T-cell (primary cell): ENCODE measurements at regions not wholly inside any gene's neighbourhood (a gene's known extent, or its start where the extent isn't known, plus 50 kb on each side); places are given as distances from the start of the nearest gene placed in this dataset.

Source experiments
- ATAC-seq, 4 experiments: fragments of 200-7000 bp in 3 of 4; fragments of 150-1000 bp in 1 of 4; cut with Tn5 transposase; replicated peaks in 1 of 4; 1 replicate in 3 of 4; 2 replicates in 1 of 4; pipeline ENCODE4 v1.10.0; 2021; ENCODE audit warnings: moderate library complexity in 3 of 4, mild to moderate bottlenecking in 2 of 4, moderate number of reproducible peaks in 1 of 4
- CTCF ChIA-PET, 2 donors: fragments of 300-600 bp; sonication (Branson Sonifier 250); formaldehyde crosslinking; loops; one replicate each; lab custom pipeline; 2022; ENCODE audit warnings: antibody characterized with exemption in 2 of 2; lab: Charles Lee
- POLR2A ChIA-PET, 2 donors: fragments of 300-600 bp; sonication (Branson Sonifier 250); formaldehyde crosslinking; loops; one replicate each; lab custom pipeline; 2022; ENCODE audit warnings: antibody characterized with exemption in 2 of 2; lab: Charles Lee
- DNase-seq, 35 experiments: peaks; one replicate each; pipeline versions ENCODE4 v3.0.0 to v3.0.0-alpha.2; 2013 to 2023
- H3K27ac ChIP-seq: one replicate; pipeline ENCODE4 v1.5.1; 2013; ENCODE audit warnings: low read length
- H3K27me3 ChIP-seq, 2 experiments: replicated peaks in 1 of 2; 1 replicate in 1 of 2; 2 replicates in 1 of 2; pipeline versions ENCODE4 v1.6.1 to v1.7.0; 2013; ENCODE audit warnings: low read length in 1 of 2, mixed read lengths in 1 of 2; ENCODE audit not compliant: control insufficient read depth in 2 of 2, insufficient read depth in 2 of 2; ENCODE audit errors: extremely low read depth in 1 of 2
- H3K36me3 ChIP-seq, 2 donors: 1 replicate in 1 of 2; 2 replicates in 1 of 2; pipeline versions ENCODE4 v1.6.1 to v1.7.0; 2013; ENCODE audit warnings: low read length in 1 of 2; ENCODE audit not compliant: control insufficient read depth in 2 of 2, insufficient read depth in 1 of 2; ENCODE audit errors: extremely low read depth in 1 of 2
- H3K4me1 ChIP-seq, 2 experiments: 1 replicate in 1 of 2; 2 replicates in 1 of 2; pipeline versions ENCODE4 v1.6.1 to v1.7.0; 2013; ENCODE audit warnings: low read length in 2 of 2, mixed read lengths in 1 of 2; ENCODE audit not compliant: insufficient read depth in 2 of 2, control insufficient read depth in 1 of 2; ENCODE audit errors: extremely low read depth in 1 of 2
- H3K4me3 ChIP-seq, 2 donors: 1 replicate in 1 of 2; 2 replicates in 1 of 2; pipeline versions ENCODE4 v1.5.1 to v1.7.0; 2013; ENCODE audit warnings: mild to moderate bottlenecking in 2 of 2, low read length in 1 of 2, moderate library complexity in 1 of 2; ENCODE audit not compliant: control insufficient read depth in 1 of 2; ENCODE audit errors: extremely low read depth in 1 of 2
- H3K9me3 ChIP-seq: 2 replicates; pipeline ENCODE4 v1.7.0; 2013
- H3K27ac Mint-ChIP-seq, 2 donors: one replicate each; pipeline ENCODE4 v1.8.0; 2020 to 2021; ENCODE audit warnings: mild to moderate bottlenecking in 2 of 2, mixed read lengths in 2 of 2
- H3K27me3 Mint-ChIP-seq, 2 donors: one replicate each; pipeline ENCODE4 v1.8.0; 2021 to 2022; ENCODE audit warnings: mixed read lengths in 2 of 2
- H3K36me3 Mint-ChIP-seq: one replicate; pipeline ENCODE4 v1.8.0; 2021; ENCODE audit warnings: mixed read lengths
- H3K4me1 Mint-ChIP-seq, 3 donors: one replicate each; pipeline ENCODE4 v1.8.0; 2020 to 2022; ENCODE audit warnings: mixed read lengths in 3 of 3, mild to moderate bottlenecking in 1 of 3
- H3K4me3 Mint-ChIP-seq, 3 donors: one replicate each; pipeline ENCODE4 v1.8.0; 2020 to 2022; ENCODE audit warnings: mild to moderate bottlenecking in 3 of 3, mixed read lengths in 3 of 3, moderate library complexity in 3 of 3
- H3K9me3 Mint-ChIP-seq, 3 donors: one replicate each; pipeline ENCODE4 v1.8.0; 2020 to 2022; ENCODE audit warnings: mixed read lengths in 3 of 3
- WGBS: methylation state at CpG from one replicate; pipeline ENCODE4 v1.1.5; 2013; ENCODE audit warnings: missing lambda C conversion rate; ENCODE audit not compliant: insufficient coverage; 5-methylcytosine and 5-hydroxymethylcytosine counted together

- Mint-ChIP-seq H3K9me3 (peaks cover 5 to 7% (median 6%) of the 10 kb centered on the region in 3 donors), H3K27me3 (no peaks in the 10 kb centered on the region), H3K27ac (no peak overlapping the region), H3K4me3 (no peak overlapping the region), H3K36me3 (no peaks in the 10 kb centered on the region), H3K4me1 (no peaks in the 10 kb centered on the region)
- no peaks in the 10 kb centered on the region for H3K27me3 ChIP-seq
- no peaks in the 10 kb centered on the region for H3K4me1 ChIP-seq
- CTCF ChIA-PET = no interaction called here
- H3K36me3 ChIP-seq = no peaks in the 10 kb centered on the region
- no peak overlapping the region for H3K4me3 ChIP-seq
- ATAC-seq = no peak
- DNase-seq = no peak
- no peak overlapping the region for H3K27ac ChIP-seq
- WGBS = no CpG with 5 or more reads among the region's 2 CpGs
- no peaks in the 10 kb centered on the region for H3K9me3 ChIP-seq
- POLR2A ChIA-PET = no interaction called here
Observed at GRCh38 chr11:26162291-26162690, 169.6 kb upstream of the ANO3 start.

- H3K27me3 ChIP-seq = no peaks in the 10 kb centered on the region
- no peaks in the 10 kb centered on the region for H3K4me1 ChIP-seq
- Mint-ChIP-seq H3K27me3 (no peaks in the 10 kb centered on the region), H3K27ac (no peak overlapping the region), H3K4me1 (no peaks in the 10 kb centered on the region), H3K36me3 (no peaks in the 10 kb centered on the region), H3K9me3 (peaks cover 3 to 9% (median 7%) of the 10 kb centered on the region in 3 donors), H3K4me3 (no peak overlapping the region)
- ChIA-PET CTCF (no interaction called here), POLR2A (no interaction called here)
- no peaks in the 10 kb centered on the region for H3K36me3 ChIP-seq
- no peak overlapping the region for H3K4me3 ChIP-seq
- H3K27ac ChIP-seq = no peak overlapping the region
- WGBS = no CpG with 5 or more reads among the region's 2 CpGs
- ATAC-seq = no peak
- H3K9me3 ChIP-seq = no peaks in the 10 kb centered on the region
- no peak for DNase-seq
Observed at GRCh38 chr11:26186389-26186788, 145.5 kb upstream of the ANO3 start.

GRCh38 chr11:26187639-26188038 lies 144.3 kb upstream of the ANO3 start:
- Mint-ChIP-seq H3K4me1 (no peaks in the 10 kb centered on the region), H3K4me3 (no peak overlapping the region), H3K36me3 (no peaks in the 10 kb centered on the region), H3K9me3 (peaks cover 3 to 12% (median 11%) of the 10 kb centered on the region in 3 donors), H3K27me3 (no peaks in the 10 kb centered on the region), H3K27ac (no peak overlapping the region)
- Histone ChIP-seq H3K36me3 (no peaks in the 10 kb centered on the region), H3K4me1 (no peaks in the 10 kb centered on the region), H3K27ac (no peak overlapping the region), H3K4me3 (no peak overlapping the region), H3K9me3 (no peaks in the 10 kb centered on the region), H3K27me3 (no peaks in the 10 kb centered on the region)
- no peak for DNase-seq
- POLR2A ChIA-PET = no interaction called here
- ATAC-seq = no peak
- CTCF ChIA-PET = no interaction called here
- WGBS = no CpG with 5 or more reads among the region's 2 CpGs

DNA sequence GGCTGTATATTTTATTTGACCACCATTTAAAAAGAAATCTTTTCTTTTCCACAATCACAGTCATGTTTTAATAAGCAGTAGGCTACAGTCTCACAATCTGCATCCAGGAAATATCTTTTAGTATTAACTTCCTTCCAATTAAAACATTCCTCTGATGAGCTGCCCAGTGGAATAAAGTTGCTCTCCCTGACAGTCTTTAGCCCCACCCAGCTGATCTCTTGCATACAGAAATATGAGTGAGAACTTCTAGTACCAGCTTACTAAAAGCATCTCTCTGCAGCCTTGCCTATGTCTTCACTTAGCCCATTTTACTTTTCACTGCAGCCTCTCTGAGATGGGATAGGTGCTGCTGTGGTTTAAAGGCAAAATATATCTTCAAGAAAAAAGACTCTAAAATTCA lies 143.4 kb upstream of the ANO3 start:
- Mint-ChIP-seq H3K4me3 (no peak overlapping the region), H3K9me3 (peaks cover 3 to 12% (median 11%) of the 10 kb centered on the region in 3 donors), H3K27me3 (no peaks in the 10 kb centered on the region), H3K4me1 (no peaks in the 10 kb centered on the region), H3K27ac (no peak overlapping the region), H3K36me3 (no peaks in the 10 kb centered on the region)
- ChIA-PET CTCF (no interaction called here), POLR2A (no interaction called here)
- no peaks in the 10 kb centered on the region for H3K27me3 ChIP-seq
- H3K27ac ChIP-seq = no peak overlapping the region
- H3K36me3 ChIP-seq = no peaks in the 10 kb centered on the region
- no peak for ATAC-seq
- no peaks in the 10 kb centered on the region for H3K4me1 ChIP-seq
- H3K4me3 ChIP-seq = no peak overlapping the region
- no peak for DNase-seq
- H3K9me3 ChIP-seq = no peaks in the 10 kb centered on the region

- no peaks in the 10 kb centered on the region for H3K4me1 ChIP-seq
- H3K4me1 Mint-ChIP-seq = no peaks in the 10 kb centered on the region
- H3K27me3 ChIP-seq = no peaks in the 10 kb centered on the region
- H3K4me3 ChIP-seq = no peak overlapping the region
- H3K27me3 Mint-ChIP-seq = no peaks in the 10 kb centered on the region
- 72% methylated on average over 2 of the region's 6 CpGs for WGBS
- no peak overlapping the region for H3K27ac ChIP-seq
- POLR2A ChIA-PET = no interaction called here
- CTCF ChIA-PET = no interaction called here
- H3K27ac Mint-ChIP-seq = no peak overlapping the region
- ATAC-seq (no peak), DNase-seq (no peak)
- H3K9me3 ChIP-seq = no peaks in the 10 kb centered on the region
- no peaks in the 10 kb centered on the region for H3K36me3 Mint-ChIP-seq
- H3K4me3 Mint-ChIP-seq = no peak overlapping the region
- no peaks in the 10 kb centered on the region for H3K36me3 ChIP-seq
- H3K9me3 Mint-ChIP-seq = peaks cover 7 to 10% (median 10%) of the 10 kb centered on the region in 3 donors
Observed at GRCh38 chr11:26191193-26191592, 140.7 kb upstream of the ANO3 start.

- H3K4me1 ChIP-seq = no peaks in the 10 kb centered on the region
- ChIA-PET CTCF (no interaction called here), POLR2A (no interaction called here)
- H3K4me1 Mint-ChIP-seq = no peaks in the 10 kb centered on the region
- DNase-seq (no peak), ATAC-seq (no peak)
- no peaks in the 10 kb centered on the region for H3K27me3 Mint-ChIP-seq
- H3K4me3 Mint-ChIP-seq = no peak overlapping the region
- H3K27ac Mint-ChIP-seq = no peak overlapping the region
- no peaks in the 10 kb centered on the region for H3K36me3 Mint-ChIP-seq
- no peaks in the 10 kb centered on the region for H3K9me3 ChIP-seq
- no peaks in the 10 kb centered on the region for H3K27me3 ChIP-seq
- H3K9me3 Mint-ChIP-seq = peaks cover 5 to 15% (median 9%) of the 10 kb centered on the region in 3 donors
- H3K4me3 ChIP-seq = no peak overlapping the region
- no peaks in the 10 kb centered on the region for H3K36me3 ChIP-seq
- no peak overlapping the region for H3K27ac ChIP-seq
Observed at GRCh38 chr11:26193694-26194365, 138.1 kb upstream of the ANO3 start.

DNA sequence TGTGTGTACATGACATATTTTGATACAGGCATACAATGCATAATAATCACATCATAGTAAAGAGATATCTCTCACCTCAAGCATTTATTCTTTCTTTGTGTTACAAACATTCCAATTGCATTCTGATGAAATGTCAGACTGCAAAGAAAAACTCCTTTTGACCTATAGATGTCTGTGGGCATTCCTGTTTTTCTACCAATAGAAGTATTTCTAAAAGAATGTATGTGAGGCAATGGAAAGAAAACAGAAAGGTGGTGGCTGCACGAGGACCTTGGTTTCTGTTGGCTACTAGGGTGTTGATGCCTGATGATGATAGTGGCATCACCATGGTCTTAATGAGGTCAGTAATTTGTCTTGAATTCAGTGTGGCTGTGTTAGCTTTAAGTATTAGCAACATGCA lies 137.0 kb upstream of the ANO3 start:
- Mint-ChIP-seq H3K27ac (no peak overlapping the region), H3K9me3 (peaks cover 5 to 15% (median 10%) of the 10 kb centered on the region in 3 donors), H3K36me3 (no peaks in the 10 kb centered on the region), H3K27me3 (no peaks in the 10 kb centered on the region), H3K4me3 (no peak overlapping the region), H3K4me1 (no peaks in the 10 kb centered on the region)
- 100% methylated on average over 1 of the region's 1 CpG for WGBS
- ChIA-PET POLR2A (no interaction called here), CTCF (no interaction called here)
- no peak overlapping the region for H3K27ac ChIP-seq
- H3K27me3 ChIP-seq = no peaks in the 10 kb centered on the region
- H3K36me3 ChIP-seq = no peaks in the 10 kb centered on the region
- H3K4me1 ChIP-seq = no peaks in the 10 kb centered on the region
- no peak overlapping the region for H3K4me3 ChIP-seq
- no peaks in the 10 kb centered on the region for H3K9me3 ChIP-seq
- DNase-seq (no peak), ATAC-seq (no peak)
